Thyroid gland (tissue), 4 donors: ENCODE measurements at regions not wholly inside any gene's neighbourhood (a gene's known extent, or its start where the extent isn't known, plus 50 kb on each side); places are given as distances from the start of the nearest gene placed in this dataset.

Source experiments
- DNase-seq, 2 donors: peaks; one replicate each; pipeline ENCODE4 v3.0.0-alpha.2; 2019
- H3K27ac ChIP-seq, 3 donors: fragments of 200-600 bp; sonication (generic); 1 replicate in 2 of 3; 2 replicates in 1 of 3; pipeline ENCODE4 v1.5.1; 2016 to 2019; ENCODE audit warnings: mild to moderate bottlenecking in 1 of 3, moderate library complexity in 1 of 3
- H3K27me3 ChIP-seq: fragments of 200-600 bp; sonication (generic); one replicate; pipeline ENCODE4 v1.5.1; 2019
- H3K36me3 ChIP-seq, 2 donors: fragments of 200-600 bp; sonication (generic); one replicate each; pipeline ENCODE4 v1.5.1; 2016 to 2019
- H3K4me1 ChIP-seq, 2 donors: fragments of 200-600 bp; sonication (generic); one replicate each; pipeline ENCODE4 v1.5.1; 2017 to 2019
- H3K4me3 ChIP-seq, 3 donors: fragments of 200-600 bp; sonication (generic); replicated peaks in 1 of 3; 1 replicate in 2 of 3; 2 replicates in 1 of 3; pipeline ENCODE4 v1.5.1; 2016; ENCODE audit warnings: mild to moderate bottlenecking in 1 of 3
- H3K9me3 ChIP-seq: fragments of 200-600 bp; sonication (generic); one replicate; pipeline ENCODE4 v1.5.1; 2017
- CTCF ChIP-seq, 6 experiments: fragments of 200-600 bp in 3 of 6; fragments of 450-650 bp in 3 of 6; sonication (generic) in 3 of 6; IDR thresholded peaks; one replicate each; pipeline ENCODE4 v1.5.1; 2016 to 2019; ENCODE audit warnings: antibody characterized with exemption in 6 of 6, mild to moderate bottlenecking in 2 of 6, inconsistent platforms in 1 of 6, moderate library complexity in 1 of 6
- POLR2A ChIP-seq, 2 donors: fragments of 450-650 bp; IDR thresholded peaks; one replicate each; pipeline ENCODE4 v1.6.1; 2017; ENCODE audit warnings: antibody characterized with exemption in 2 of 2, mild to moderate bottlenecking in 2 of 2, moderate library complexity in 1 of 2
- WGBS, 2 donors: methylation state at CpG; one replicate each; pipeline ENCODE4 v1.1.5; 2017; 5-methylcytosine and 5-hydroxymethylcytosine counted together
- intact Hi-C: fragments of 100-400 bp; cut with DNase I; formaldehyde crosslinking; loops from one replicate; pipeline ENCODE4 v1.15.1; 2023

GRCh38 chr20:43803276-43803675, 76.5 kb upstream of the GTSF1L start:
- no peaks in the 10 kb centered on the region for H3K9me3 ChIP-seq
- TF ChIP-seq POLR2A (IDR thresholded peaks at IDR 0.05) (no peak), CTCF (IDR thresholded peaks at IDR 0.05) (no peak)
- H3K27ac ChIP-seq, result no peak overlapping the region
- H3K4me1 ChIP-seq, result no peaks in the 10 kb centered on the region
- no peak for DNase-seq
- H3K27me3 ChIP-seq, result no peaks in the 10 kb centered on the region
- no peaks in the 10 kb centered on the region for H3K36me3 ChIP-seq
- intact Hi-C loops, result no loop called here
- H3K4me3 ChIP-seq, result no peak overlapping the region

GRCh38 chr20:43800186-43800585, 73.4 kb upstream of the GTSF1L start:
- H3K36me3 ChIP-seq, result no peaks in the 10 kb centered on the region
- intact Hi-C loops, result no loop called here
- no peaks in the 10 kb centered on the region for H3K9me3 ChIP-seq
- no peak overlapping the region for H3K27ac ChIP-seq
- no peaks in the 10 kb centered on the region for H3K4me1 ChIP-seq
- TF ChIP-seq CTCF (IDR thresholded peaks at IDR 0.05) (no peak), POLR2A (IDR thresholded peaks at IDR 0.05) (no peak)
- 81 to 85% methylated on average over 6 of the region's 6 CpGs for WGBS, 2 donors
- no peaks in the 10 kb centered on the region for H3K27me3 ChIP-seq
- DNase-seq, result no peak
- H3K4me3 ChIP-seq, result no peak overlapping the region

- no peak for DNase-seq
- H3K36me3 ChIP-seq, result no peaks in the 10 kb centered on the region
- no peaks in the 10 kb centered on the region for H3K27me3 ChIP-seq
- no peak for TF ChIP-seq POLR2A (IDR thresholded peaks at IDR 0.05)
- WGBS, 2 donors, result 85 to 87% methylated on average over 5 of the region's 5 CpGs
- H3K27ac ChIP-seq, result no peak overlapping the region
- no peaks in the 10 kb centered on the region for H3K9me3 ChIP-seq
- H3K4me3 ChIP-seq, result no peak overlapping the region
- H3K4me1 ChIP-seq, result no peaks in the 10 kb centered on the region
- intact Hi-C loops, result no loop called here
Measured at GRCh38 chr20:43799741-43800140, 72.9 kb upstream of the GTSF1L start.

GRCh38 chr20:43799150-43799711, 72.4 kb upstream of the GTSF1L start:
- 40 to 43% methylated on average over 11 of the region's 11 CpGs for WGBS, 2 donors
- Histone ChIP-seq H3K27me3 (no peaks in the 10 kb centered on the region), H3K4me1 (no peaks in the 10 kb centered on the region), H3K36me3 (no peaks in the 10 kb centered on the region), H3K27ac (no peak overlapping the region), H3K9me3 (no peaks in the 10 kb centered on the region), H3K4me3 (no peak overlapping the region)
- DNase-seq, result no peak
- intact Hi-C loops, result no loop called here
- TF ChIP-seq POLR2A (IDR thresholded peaks at IDR 0.05), result no peak
- no peak for TF ChIP-seq CTCF (IDR thresholded peaks at IDR 0.05)

GRCh38 chr20:43798291-43799149, 71.7 kb upstream of the GTSF1L start:
- no peak overlapping the region for H3K4me3 ChIP-seq
- no peak for TF ChIP-seq CTCF (IDR thresholded peaks at IDR 0.05)
- no peak for TF ChIP-seq POLR2A (IDR thresholded peaks at IDR 0.05)
- H3K4me1 ChIP-seq, result no peaks in the 10 kb centered on the region
- intact Hi-C loops, result no loop called here
- no peak for DNase-seq
- WGBS, 2 donors, result 37 to 42% methylated on average over 7 of the region's 7 CpGs
- no peaks in the 10 kb centered on the region for H3K36me3 ChIP-seq
- no peaks in the 10 kb centered on the region for H3K27me3 ChIP-seq
- H3K27ac ChIP-seq, result no peak overlapping the region
- H3K9me3 ChIP-seq, result no peaks in the 10 kb centered on the region
